GM10266 (cell line): ENCODE measurements at regions not wholly inside any gene's neighbourhood (a gene's known extent, or its start where the extent isn't known, plus 50 kb on each side); places are given as distances from the start of the nearest gene placed in this dataset.

Experiments used
- DNase-seq: peaks from one replicate; pipeline ENCODE4 v3.0.0; 2012; ENCODE audit errors: extremely low spot score
- CTCF ChIP-seq: IDR thresholded peaks from 2 replicates; pipeline ENCODE4 v1.5.1; 2012; ENCODE audit warnings: mild to moderate bottlenecking, low read depth; ENCODE audit not compliant: control insufficient read depth, insufficient read depth; ENCODE audit errors: missing control alignments

GRCh38 chr18:43625582-43625981, 348.3 kb upstream of the SYT4 start:
- no peak for DNase-seq
- TF ChIP-seq CTCF: no peak

GRCh38 chr18:43627848-43628530, 350.7 kb upstream of the SYT4 start:
- no peak for DNase-seq

GRCh38 chr18:43634994-43635393, 357.7 kb upstream of the SYT4 start:
- DNase-seq: no peak
- no peak for TF ChIP-seq CTCF

More at GRCh38 chr18:43627848-43628530, 350.7 kb upstream of the SYT4 start:
- no peak for TF ChIP-seq CTCF

- DNase-seq: no peak
- no peak for TF ChIP-seq CTCF
These were observed 358.1 kb upstream of the SYT4 start for GRCh38 chr18:43635397-43635796.

- TF ChIP-seq CTCF: no peak
- DNase-seq: no peak
These were observed 365.5 kb upstream of the SYT4 start for GRCh38 chr18:43642727-43643330.

- no peak for TF ChIP-seq CTCF
- DNase-seq: no peak
These were observed 370.7 kb upstream of the SYT4 start for GRCh38 chr18:43648002-43648401.

GRCh38 chr18:43649649-43650357, 372.5 kb upstream of the SYT4 start:
- no peak for TF ChIP-seq CTCF
- no peak for DNase-seq
